Natural killer cell treated with Interleukin-12 subunit alpha and Interleukin-12 subunit beta and Interleukin-15 and Interleukin-18, amount 100 ng/mL, for 72 hours (primary cell): ENCODE measurements at regions not wholly inside any gene's neighbourhood (a gene's known extent, or its start where the extent isn't known, plus 50 kb on each side); places are given as distances from the start of the nearest gene placed in this dataset.
A peak's percentile ranks its signal among the peaks of the same experiment; 100 is the strongest.
"Not testable (repeated sequence)": the region's sequence is repeated elsewhere in the genome, so short reads cannot be mapped to it uniquely, and the experiment has no call there.

Experiments
- ATAC-seq, 2 donors: fragments of 150-1000 bp; cut with Tn5 transposase in 1 of 2; sonication (Bioruptor Pico), chemical (Tn5 transposase) in 1 of 2; 2 replicates each; pipeline ENCODE4 v1.10.0; 2021
- DNase-seq: peaks from one replicate; pipeline ENCODE4 v3.0.0; 2022; ENCODE audit warnings: low spot score
- H3K27ac Mint-ChIP-seq, 2 donors: 1 replicate in 1 of 2; 2 replicates in 1 of 2; pipeline ENCODE4 v1.8.0; 2022; ENCODE audit warnings: mixed read lengths in 2 of 2, mild to moderate bottlenecking in 1 of 2, moderate library complexity in 1 of 2
- H3K27me3 Mint-ChIP-seq, 2 donors: 1 replicate in 1 of 2; 2 replicates in 1 of 2; pipeline ENCODE4 v1.8.0; 2022; ENCODE audit warnings: mixed read lengths in 2 of 2
- H3K36me3 Mint-ChIP-seq: one replicate; pipeline ENCODE4 v1.8.0; 2022; ENCODE audit warnings: mixed read lengths
- H3K4me1 Mint-ChIP-seq, 2 donors: 1 replicate in 1 of 2; 2 replicates in 1 of 2; pipeline ENCODE4 v1.8.0; 2022; ENCODE audit warnings: low read depth in 2 of 2, mixed read lengths in 2 of 2, mild to moderate bottlenecking in 1 of 2
- H3K4me3 Mint-ChIP-seq: one replicate; pipeline ENCODE4 v1.8.0; 2022; ENCODE audit warnings: mixed read lengths
- H3K9me3 Mint-ChIP-seq: 2 replicates; pipeline ENCODE4 v1.8.0; 2022; ENCODE audit warnings: mixed read lengths

DNA sequence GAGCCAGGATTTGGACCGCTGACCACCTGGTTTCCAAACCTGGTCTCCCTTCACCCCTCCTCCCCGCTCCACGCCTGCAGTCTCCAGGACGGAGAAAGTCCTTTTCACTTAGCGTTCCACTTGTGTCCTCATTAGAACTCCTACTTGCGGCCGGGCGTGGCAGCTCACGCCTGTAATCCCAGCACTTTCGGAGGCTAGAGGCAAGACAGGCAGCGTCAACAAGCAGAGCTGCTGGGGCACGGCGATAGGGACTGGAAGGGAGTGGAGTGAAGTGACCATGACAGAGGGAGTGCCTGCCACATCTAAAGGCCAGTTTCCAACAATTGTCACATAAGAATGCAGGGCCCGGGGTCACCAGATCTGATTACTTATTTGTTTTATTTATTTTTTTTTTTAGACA, 132.5 kb upstream of the NCOR2 start:
- ATAC-seq = no peak
- no peaks in the 10 kb centered on the region for H3K36me3 Mint-ChIP-seq
- H3K27me3 Mint-ChIP-seq = peaks cover 26 to 30% of the 10 kb centered on the region in 2 donors

GRCh38 chr12:124698998-124699305, 131.5 kb upstream of the NCOR2 start:
- ATAC-seq (no peak), DNase-seq (no peak)
- H3K9me3 Mint-ChIP-seq = no peaks in the 10 kb centered on the region
- H3K27me3 Mint-ChIP-seq = peaks cover 29 to 30% of the 10 kb centered on the region in 2 donors
- H3K27ac Mint-ChIP-seq = no peak overlapping the region
- no peaks in the 10 kb centered on the region for H3K36me3 Mint-ChIP-seq
- peaks cover 16 to 25% of the 10 kb centered on the region in 2 donors for H3K4me1 Mint-ChIP-seq
- no peak overlapping the region for H3K4me3 Mint-ChIP-seq

More for the DNA sequence above, 132.5 kb upstream of the NCOR2 start:
- no peaks in the 10 kb centered on the region for H3K9me3 Mint-ChIP-seq
- DNase-seq = no peak
- H3K4me1 Mint-ChIP-seq = peaks cover 6 to 16% of the 10 kb centered on the region in 2 donors
- H3K27ac Mint-ChIP-seq = no peak overlapping the region
- H3K4me3 Mint-ChIP-seq = no peak overlapping the region

DNA sequence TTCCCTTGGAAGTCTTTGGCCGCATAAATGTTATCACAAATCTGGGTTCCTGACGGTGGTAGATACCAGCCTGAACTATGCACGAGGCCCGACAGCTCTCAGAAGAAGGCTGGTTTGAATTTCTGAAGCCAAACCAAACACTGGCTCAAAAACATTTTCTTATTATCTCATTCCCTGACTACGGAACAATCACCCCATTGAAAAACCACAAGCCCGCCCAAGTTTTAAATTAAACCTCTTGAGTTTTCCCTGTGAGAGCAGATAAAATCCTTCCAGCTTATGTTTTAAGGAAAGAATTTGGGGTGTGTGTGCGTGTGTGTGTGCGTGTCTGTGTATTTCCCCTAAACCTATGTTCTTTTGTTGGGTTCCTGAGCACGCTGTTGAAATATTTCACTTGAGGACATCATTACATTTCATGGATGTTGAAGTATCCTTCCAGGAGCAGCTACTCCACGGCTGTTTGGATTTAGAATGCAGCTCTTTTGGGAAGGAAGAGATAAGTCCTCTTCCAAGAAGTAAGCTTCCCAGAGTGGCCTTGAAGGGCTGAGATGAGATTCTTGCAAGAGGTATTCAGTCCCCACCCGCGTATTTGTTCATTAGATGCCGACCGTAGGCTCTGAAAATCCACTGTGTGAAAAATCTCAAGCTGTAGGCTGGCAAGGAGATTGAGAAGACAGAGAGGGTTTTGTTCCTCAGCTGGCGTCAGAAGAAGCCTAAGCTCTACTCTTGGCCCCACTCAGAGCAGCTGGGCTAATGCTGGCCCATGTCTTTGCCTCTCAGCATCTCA, 131.0 kb upstream of the NCOR2 start:
- H3K27me3 Mint-ChIP-seq = peaks cover 25 to 30% of the 10 kb centered on the region in 2 donors
- H3K4me3 Mint-ChIP-seq = no peak overlapping the region
- no peaks in the 10 kb centered on the region for H3K36me3 Mint-ChIP-seq
- no peak overlapping the region for H3K27ac Mint-ChIP-seq
- H3K9me3 Mint-ChIP-seq = no peaks in the 10 kb centered on the region
- DNase-seq (no peak), ATAC-seq (no peak)
- H3K4me1 Mint-ChIP-seq = peaks cover 17 to 24% of the 10 kb centered on the region in 2 donors

- not testable (repeated sequence) for ATAC-seq, H3K27ac Mint-ChIP-seq, DNase-seq, H3K4me3 Mint-ChIP-seq, H3K9me3 Mint-ChIP-seq, H3K36me3 Mint-ChIP-seq
- H3K4me1 Mint-ChIP-seq = peaks cover 17 to 28% of the 10 kb centered on the region in 2 donors
- peaks cover 25 to 29% of the 10 kb centered on the region in 2 donors for H3K27me3 Mint-ChIP-seq
Observed at GRCh38 chr12:124697722-124698121, 130.3 kb upstream of the NCOR2 start.

- ATAC-seq = no peak
Observed at GRCh38 chr12:124696693-124697476, 129.5 kb upstream of the NCOR2 start.

DNA sequence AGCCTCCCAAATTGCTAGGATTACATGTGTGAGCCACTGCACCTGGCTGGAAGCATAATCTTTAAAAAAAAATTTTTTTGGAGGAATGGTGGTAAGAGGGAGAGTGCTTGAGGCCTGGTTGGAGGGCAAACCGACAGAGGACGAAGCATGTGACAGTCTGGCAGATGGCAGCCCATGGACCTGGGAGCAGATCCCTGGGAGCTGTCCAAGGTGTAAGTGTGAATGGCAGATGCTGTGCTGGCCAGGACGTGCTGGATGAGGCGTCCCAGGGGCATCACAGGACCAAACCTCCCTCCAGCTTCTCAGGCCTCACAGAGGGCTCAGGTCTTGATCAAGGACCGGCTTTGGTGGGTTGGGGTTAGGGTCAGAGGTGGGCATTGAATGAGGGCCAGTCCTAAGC, 128.4 kb upstream of the NCOR2 start:
- no peak overlapping the region for H3K4me3 Mint-ChIP-seq
- ATAC-seq = no peak
- H3K27me3 Mint-ChIP-seq = peaks cover 23 to 24% of the 10 kb centered on the region in 2 donors
- peaks cover 17 to 28% of the 10 kb centered on the region in 2 donors for H3K4me1 Mint-ChIP-seq
- no peaks in the 10 kb centered on the region for H3K9me3 Mint-ChIP-seq
- H3K36me3 Mint-ChIP-seq = peaks cover 8% of the 10 kb centered on the region
- DNase-seq = no peak
- H3K27ac Mint-ChIP-seq = no peak overlapping the region

More at GRCh38 chr12:124696693-124697476, 129.5 kb upstream of the NCOR2 start:
- DNase-seq = no peak
- Mint-ChIP-seq H3K4me3 (no peak overlapping the region), H3K27me3 (peaks cover 22 to 23% of the 10 kb centered on the region in 2 donors), H3K36me3 (peaks cover 7% of the 10 kb centered on the region), H3K27ac (no peak overlapping the region), H3K9me3 (no peaks in the 10 kb centered on the region), H3K4me1 (peaks cover 17 to 28% of the 10 kb centered on the region in 2 donors)

GRCh38 chr12:124694846-124695497, 127.6 kb upstream of the NCOR2 start:
- Mint-ChIP-seq H3K36me3 (peaks cover 8% of the 10 kb centered on the region), H3K4me3 (no peak overlapping the region), H3K9me3 (no peaks in the 10 kb centered on the region), H3K27ac (no peak overlapping the region), H3K4me1 (peaks cover 17 to 28% of the 10 kb centered on the region in 2 donors), H3K27me3 (peaks cover 23 to 24% of the 10 kb centered on the region in 2 donors)
- no peak for ATAC-seq
- DNase-seq = no peak

- Mint-ChIP-seq H3K36me3 (peaks cover 8% of the 10 kb centered on the region), H3K27me3 (peaks cover 18 to 23% of the 10 kb centered on the region in 2 donors), H3K27ac (peak overlapping the region; percentile 7 to 69), H3K4me1 (peaks cover 17 to 26% of the 10 kb centered on the region in 2 donors), H3K9me3 (no peaks in the 10 kb centered on the region), H3K4me3 (peak overlapping the region; percentile 64)
- DNase-seq = peak; percentile 75
- ATAC-seq = peak; percentile 90 to 92
Observed at GRCh38 chr12:124694250-124694649, 126.8 kb upstream of the NCOR2 start.

GRCh38 chr12:124693111-124693723, 125.8 kb upstream of the NCOR2 start:
- peaks cover 8% of the 10 kb centered on the region for H3K36me3 Mint-ChIP-seq
- DNase-seq (no peak), ATAC-seq (no peak)
- peaks cover 14 to 24% of the 10 kb centered on the region in 2 donors for H3K27me3 Mint-ChIP-seq
- H3K27ac Mint-ChIP-seq = peak overlapping the region in 1 of 2 donors; percentile 18
- H3K4me3 Mint-ChIP-seq = no peak overlapping the region
- peaks cover 23 to 32% of the 10 kb centered on the region in 2 donors for H3K4me1 Mint-ChIP-seq
- H3K9me3 Mint-ChIP-seq = no peaks in the 10 kb centered on the region

- Mint-ChIP-seq H3K27me3 (peaks cover 16 to 27% of the 10 kb centered on the region in 2 donors), H3K9me3 (no peaks in the 10 kb centered on the region), H3K27ac (peak overlapping the region; percentile 41 to 47), H3K4me3 (peak overlapping the region; percentile 8), H3K36me3 (peaks cover 8% of the 10 kb centered on the region), H3K4me1 (peaks cover 31 to 40% of the 10 kb centered on the region in 2 donors)
- ATAC-seq (no peak), DNase-seq (no peak)
Observed at GRCh38 chr12:124692443-124692842, 125.0 kb upstream of the NCOR2 start.

- Mint-ChIP-seq H3K27ac (no peak overlapping the region), H3K9me3 (no peaks in the 10 kb centered on the region), H3K4me3 (no peak overlapping the region), H3K36me3 (peaks cover 8% of the 10 kb centered on the region), H3K27me3 (peaks cover 21 to 28% of the 10 kb centered on the region in 2 donors), H3K4me1 (peaks cover 38 to 45% of the 10 kb centered on the region in 2 donors)
- DNase-seq = no peak
- ATAC-seq = no peak
Observed at GRCh38 chr12:124691429-124691828, 124.0 kb upstream of the NCOR2 start.

DNA sequence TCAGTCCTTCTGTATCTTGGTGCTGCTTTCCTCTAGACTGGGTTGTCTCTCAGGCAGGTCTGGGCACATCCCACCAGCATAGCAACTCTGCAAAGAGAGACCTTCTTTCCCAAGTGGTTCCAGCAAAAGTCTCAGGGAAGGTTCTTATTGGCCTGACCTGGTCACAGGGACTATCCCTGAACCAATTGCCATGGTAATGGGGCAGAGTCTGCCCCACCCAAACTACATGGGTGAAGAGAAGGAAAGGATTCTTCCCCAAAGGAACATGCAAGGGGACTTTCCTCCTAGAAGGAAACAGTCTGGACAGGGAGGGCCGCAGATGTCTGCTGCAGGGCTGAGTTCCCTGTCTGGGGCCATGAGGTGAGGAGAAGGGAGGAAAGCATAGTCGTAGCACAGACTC, 122.2 kb upstream of the NCOR2 start:
- Mint-ChIP-seq H3K36me3 (peaks cover 8% of the 10 kb centered on the region), H3K27me3 (peaks cover 27 to 29% of the 10 kb centered on the region in 2 donors), H3K9me3 (no peaks in the 10 kb centered on the region), H3K4me1 (peaks cover 38 to 42% of the 10 kb centered on the region in 2 donors), H3K4me3 (no peak overlapping the region), H3K27ac (no peak overlapping the region)
- no peak for ATAC-seq
- no peak for DNase-seq

- Mint-ChIP-seq H3K36me3 (peaks cover 8% of the 10 kb centered on the region), H3K27me3 (peaks cover 27 to 29% of the 10 kb centered on the region in 2 donors), H3K27ac (peak overlapping the region; percentile 36 to 51)
Observed at GRCh38 chr12:124688356-124688992, 121.1 kb upstream of the NCOR2 start.

More at GRCh38 chr12:124688356-124688992, 121.1 kb upstream of the NCOR2 start:
- DNase-seq (no peak), ATAC-seq (no peak)
- peaks cover 28 to 38% of the 10 kb centered on the region in 2 donors for H3K4me1 Mint-ChIP-seq
- H3K4me3 Mint-ChIP-seq = peak overlapping the region; percentile 20
- H3K9me3 Mint-ChIP-seq = no peaks in the 10 kb centered on the region
